Fibroblast of peridontal ligament (primary cell): ENCODE measurements at regions not wholly inside any gene's neighbourhood (a gene's known extent, or its start where the extent isn't known, plus 50 kb on each side); places are given as distances from the start of the nearest gene placed in this dataset.

Experiments used
- DNase-seq: peaks from one replicate; pipeline ENCODE4 v3.0.0-alpha.2; 2010; ENCODE audit errors: extremely low read depth

DNA sequence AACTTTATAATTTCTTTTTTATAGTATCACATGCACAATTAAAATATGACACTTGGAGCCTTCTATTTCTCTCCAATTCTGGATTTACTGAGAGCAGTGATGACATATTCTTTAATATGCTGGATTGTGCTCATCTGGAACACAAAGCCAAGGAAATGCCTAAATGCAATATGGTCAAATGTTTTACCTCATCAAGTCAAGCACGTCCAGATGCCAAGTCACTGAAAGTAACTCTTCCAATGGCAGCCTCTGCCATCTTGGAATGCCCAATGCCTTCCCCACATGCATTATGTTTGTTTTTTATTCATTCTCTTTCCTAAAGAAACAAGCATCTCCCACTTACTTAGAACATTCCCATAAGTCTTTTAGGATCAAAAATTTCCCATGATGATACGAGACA lies 189.8 kb downstream of the TMX3 start:
- DNase-seq = no peak

DNA sequence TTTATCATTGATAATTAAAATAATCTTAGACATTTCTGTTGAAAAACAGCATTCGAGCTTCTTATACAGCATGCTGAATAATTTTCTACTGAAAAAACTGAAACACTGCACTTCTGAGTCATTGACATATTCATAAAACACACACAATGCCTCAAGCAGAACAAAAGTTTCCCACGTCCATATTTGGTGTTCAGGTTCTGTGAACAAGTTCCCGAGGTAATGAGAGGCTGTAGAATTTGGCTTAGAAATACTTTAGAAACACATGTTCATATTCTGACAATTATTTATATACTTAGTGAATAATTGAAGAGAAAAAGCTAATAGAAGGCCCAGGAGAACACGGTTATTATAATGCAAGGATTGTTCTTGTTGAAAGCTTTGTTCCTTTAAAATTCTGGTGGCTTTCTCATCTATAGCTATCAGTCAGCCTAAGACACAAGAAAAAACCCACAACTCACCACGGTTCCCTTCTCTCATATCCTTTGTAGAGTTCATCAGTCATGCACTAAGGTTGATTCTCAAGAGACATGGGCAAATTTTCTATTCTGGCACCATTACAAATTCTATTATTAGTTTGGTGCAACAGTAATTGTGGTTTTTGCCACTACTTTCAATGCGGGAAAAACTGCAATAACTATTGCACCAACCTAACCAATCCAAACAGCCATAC lies 194.4 kb downstream of the TMX3 start:
- peak; percentile 41 for DNase-seq

DNA sequence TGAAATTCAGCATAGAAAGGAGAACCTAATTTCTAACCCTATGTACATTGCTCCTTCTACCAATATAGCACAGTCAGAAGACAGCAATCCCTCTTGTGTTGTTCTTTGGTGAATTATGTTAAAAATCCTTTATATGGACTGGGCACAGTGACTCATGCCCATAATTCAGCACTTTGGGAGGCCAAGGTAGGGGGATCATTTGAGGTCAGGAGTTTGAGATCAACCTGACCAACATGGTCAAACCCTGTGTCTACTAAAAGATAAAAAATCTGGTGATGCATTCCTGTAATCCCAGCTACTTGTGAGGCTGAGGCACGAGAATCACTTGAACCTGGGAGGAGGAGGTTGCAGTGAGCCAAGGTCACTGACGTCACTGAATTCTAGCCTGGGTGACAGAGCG lies 195.6 kb downstream of the TMX3 start:
- no peak for DNase-seq

DNA sequence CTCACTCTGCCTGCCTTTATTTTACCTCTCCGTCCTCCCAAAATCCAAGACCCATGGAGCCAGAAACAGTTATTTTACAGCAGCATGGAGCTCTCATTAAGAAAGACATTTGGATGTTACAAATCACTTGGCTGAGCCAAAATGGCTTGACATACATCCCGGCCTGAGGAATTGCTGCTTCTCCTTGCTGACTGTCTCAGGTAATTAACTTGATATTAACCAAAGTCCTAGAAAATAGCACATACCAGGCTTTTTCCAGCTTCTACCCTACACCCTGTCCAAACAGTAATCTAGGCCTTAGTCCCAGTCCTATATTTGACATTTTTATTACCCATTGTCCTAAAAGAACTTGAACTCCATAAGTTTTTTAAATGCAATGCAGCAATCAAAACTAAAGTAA lies 205.0 kb downstream of the TMX3 start:
- no peak for DNase-seq

DNA sequence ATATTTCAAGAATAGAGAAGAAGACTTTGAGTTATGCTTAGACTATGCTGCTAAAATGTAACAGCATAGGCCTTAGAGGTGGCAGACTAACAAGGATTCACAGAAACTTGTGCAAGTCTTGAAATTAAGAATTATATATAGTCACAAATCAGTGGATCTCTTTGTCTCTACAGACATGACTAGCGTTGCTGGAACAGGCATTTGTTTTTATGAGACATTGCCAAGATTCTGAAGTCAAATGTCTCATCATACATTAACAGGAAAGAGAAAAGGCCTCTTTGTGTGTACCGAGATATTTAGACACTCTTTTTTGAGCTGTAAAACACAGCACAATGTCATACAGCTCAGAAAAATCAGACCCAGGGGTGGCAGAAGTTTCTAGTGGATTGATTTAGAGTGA lies 207.1 kb downstream of the TMX3 start:
- DNase-seq = peak; percentile 20

DNA sequence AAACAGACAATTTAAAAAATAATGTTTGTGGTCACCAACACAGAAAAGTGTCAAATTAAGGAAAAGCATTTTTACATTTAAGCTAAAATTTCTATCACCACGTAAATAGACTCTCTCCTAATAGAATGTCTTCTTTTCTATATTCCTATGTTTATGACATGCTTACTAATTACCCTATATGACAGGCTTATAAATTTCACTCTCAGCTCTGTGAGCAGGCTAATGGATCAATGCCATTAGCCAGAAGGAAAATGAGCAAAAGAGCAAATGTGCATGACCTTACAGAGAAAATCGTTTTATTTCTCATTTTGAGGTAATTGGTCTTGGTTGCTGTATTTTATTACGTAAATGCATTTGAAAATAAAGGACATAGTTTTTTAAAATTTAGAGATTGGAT lies 209.7 kb downstream of the TMX3 start:
- DNase-seq = no peak

DNA sequence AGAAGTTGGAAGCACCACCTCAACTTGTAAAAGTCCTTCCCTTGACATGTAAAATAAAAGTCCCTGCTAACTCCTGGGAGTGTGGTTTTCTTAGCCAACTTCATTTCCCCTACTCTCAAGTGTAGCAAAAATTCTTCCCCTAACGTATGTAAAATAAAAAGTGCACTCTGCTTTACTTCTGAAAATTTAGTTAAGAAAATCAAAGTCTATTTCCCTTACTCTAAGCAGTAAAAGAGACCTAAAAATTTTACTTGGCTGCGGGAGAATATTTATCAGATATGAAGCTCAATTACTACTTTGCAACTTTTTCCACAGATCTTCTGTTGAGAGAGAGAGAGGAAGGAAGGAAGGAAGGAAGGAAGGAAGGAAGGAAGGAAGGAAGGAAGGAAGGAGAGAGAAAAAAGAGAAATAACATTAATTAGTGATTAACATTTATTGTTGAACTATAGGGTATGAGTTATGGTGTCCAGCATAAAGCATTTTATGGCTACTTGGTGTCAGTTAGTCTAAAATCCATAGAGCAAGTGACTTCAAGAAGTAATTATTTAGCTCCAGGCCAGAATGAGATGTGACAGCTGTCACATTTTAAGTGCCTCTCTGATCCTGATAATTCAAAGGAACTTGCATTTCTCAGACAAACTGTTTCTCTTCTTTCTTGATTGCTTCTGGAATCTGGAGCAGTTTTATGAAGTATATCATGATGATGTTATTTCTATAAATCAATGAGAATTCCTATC lies 210.3 kb downstream of the TMX3 start:
- no peak for DNase-seq

DNA sequence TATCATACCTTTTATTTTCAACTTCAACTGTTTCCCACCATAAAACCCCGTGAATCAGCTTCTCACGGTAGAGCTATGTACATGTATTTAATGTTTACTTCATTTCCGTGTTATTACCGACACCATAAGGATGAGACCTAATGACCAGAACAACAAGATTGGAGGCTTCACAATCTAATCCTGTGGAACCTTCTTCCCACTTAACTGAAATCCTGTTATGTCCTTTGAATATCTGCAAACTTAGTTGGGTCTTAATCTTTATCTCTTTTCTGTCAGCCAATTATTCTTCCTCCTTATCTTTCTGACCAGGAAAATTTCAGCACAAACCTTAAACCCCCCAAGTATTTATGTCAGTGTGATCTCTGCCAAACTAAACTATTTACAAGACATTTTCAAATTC lies 214.4 kb downstream of the TMX3 start:
- DNase-seq = no peak

DNA sequence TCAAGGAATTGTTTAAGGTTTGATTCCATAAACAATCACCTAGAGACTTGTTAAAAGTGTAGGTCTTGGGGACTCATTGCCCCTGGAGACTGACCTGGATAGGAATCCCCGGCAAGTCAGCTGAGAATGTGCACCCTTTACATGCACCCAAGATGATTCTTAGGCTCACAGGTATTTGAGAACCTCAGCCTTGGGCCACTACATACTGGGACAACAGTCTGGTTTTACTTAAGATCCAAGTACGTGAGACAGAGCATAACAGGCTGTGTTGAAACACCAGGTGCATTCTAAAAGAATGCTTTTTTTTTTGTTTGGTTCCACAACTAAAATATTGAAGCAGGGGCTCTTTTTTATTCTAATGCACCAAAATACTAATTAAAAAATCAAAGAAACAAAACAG lies 215.8 kb downstream of the TMX3 start:
- no peak for DNase-seq

DNA sequence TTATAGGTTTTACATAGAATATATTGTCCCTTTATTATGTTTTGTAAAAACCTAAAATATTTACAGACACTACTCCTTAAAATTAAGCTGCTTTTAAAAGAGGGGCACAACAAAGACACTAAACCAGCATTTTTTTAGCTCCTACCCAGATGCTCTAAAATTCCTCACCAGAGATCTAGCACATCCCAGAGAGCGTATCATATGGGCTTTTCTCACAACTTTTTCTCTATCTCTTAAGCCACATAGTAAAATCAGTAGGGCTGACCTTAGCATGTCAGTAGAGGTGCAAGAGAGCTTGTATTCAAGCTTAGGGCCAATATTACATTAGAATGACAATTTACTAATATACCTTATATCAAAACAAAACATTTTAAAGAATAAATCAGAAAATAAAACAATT lies 216.3 kb downstream of the TMX3 start:
- DNase-seq = no peak

DNA sequence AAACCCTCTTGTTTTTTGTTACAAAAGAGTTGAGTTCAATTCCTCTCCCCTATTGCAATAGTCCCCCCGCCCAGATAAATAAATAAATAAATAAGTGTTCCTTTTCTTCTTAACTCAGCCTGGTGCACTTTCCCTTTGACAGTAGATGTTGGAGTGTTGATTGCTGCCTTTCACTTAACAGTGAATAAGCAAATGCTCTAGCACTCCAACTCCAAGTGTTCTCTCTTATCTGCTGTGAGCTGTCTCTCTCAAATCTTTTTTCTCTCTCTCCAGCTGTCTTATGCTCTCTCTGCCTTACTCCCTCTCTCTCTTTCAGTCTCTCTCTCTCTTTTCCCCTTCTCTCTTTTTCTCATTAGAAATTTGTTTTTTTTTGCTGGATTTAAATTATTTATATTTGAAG lies 216.7 kb downstream of the TMX3 start:
- no peak for DNase-seq

DNA sequence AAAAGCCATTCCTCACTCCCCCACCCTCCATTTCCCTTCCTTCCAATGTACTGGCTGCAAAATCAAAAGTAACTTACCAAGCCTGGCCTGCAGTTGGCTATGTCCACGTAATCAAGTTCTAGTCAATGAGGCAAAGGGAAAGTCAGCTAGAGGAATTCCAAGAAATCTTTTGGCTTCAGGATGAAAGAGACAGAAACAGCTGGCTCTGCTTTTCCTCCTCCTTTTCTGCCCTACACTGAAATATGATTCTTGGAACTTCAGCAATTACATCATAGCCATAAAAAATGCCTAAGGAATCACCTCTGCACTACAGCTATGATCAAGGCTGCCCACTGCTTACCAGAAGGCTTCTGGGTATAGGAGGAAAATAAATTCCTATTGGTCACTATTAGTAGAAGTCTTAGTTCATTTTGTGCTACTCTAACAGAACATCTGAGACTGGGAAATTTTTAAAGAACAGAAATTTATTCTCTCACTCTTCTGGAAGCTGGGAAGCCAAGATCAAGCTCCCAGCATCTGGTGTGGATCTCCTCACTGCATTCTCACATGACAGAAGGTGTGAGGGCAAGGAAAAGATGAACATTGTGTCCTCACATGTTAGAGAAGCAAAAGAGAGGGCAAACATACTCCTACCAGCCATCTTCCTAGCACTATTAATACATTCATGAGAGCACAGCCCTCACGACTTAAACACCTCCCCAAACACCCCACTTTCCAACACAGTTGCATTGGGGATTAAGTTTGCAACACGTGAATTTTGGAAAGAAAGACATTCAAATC lies 219.9 kb downstream of the TMX3 start:
- DNase-seq = peak; percentile 99

DNA sequence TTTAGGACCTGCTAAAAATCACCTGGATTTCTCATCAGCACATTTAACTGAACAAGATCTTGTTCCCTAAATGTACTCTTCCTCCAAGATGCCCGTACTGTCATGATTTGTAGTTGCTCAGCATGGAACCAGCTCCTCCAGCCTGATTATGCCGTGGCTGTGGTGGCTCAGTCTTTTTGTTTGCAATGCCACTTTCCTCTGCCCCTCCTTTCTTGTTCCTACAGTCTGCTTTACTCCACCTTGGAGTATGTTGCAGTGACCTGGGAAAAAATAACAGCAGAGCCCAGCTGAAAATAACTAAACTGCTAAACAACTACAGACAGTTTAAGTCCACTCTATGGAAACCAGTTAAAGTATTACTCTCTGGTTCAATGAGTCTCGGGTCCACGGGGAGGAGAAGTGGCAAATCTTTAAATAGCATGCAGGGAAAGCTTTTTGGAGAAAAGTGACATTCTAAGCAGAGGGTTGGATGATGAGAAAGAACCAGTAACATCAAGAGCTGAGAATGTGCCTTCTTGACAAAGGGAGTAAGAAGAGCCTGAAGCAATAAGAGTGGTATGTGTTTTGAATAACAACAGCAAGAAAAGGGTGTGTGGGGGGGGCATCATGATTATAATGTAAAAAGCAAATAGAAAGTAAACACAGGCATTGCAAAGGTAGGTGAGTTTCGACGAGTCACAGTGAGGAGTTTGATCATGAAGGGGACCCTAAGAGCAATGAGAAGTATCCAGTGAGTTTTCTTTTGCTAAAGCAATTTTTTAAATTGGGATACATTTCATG lies 225.7 kb downstream of the TMX3 start:
- DNase-seq = no peak

DNA sequence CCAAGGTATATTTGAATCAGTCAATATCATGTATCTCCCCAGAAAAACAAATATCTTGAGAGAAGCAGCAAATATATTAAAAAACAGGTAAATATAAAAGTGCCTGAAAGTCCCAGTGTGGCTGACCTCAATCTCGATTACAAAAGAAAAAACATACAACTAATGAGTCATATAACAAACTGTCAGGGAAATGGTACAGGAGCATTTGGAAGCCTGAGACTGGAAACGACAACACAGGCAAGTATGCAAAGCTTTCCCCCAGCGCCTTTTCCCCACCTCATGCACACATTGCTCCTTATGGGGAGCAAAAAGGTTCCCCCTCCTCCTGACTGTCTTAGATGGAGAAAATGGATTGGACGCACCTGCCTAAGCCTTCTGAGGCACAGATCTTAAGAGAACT lies 230.7 kb downstream of the TMX3 start:
- DNase-seq = no peak

DNA sequence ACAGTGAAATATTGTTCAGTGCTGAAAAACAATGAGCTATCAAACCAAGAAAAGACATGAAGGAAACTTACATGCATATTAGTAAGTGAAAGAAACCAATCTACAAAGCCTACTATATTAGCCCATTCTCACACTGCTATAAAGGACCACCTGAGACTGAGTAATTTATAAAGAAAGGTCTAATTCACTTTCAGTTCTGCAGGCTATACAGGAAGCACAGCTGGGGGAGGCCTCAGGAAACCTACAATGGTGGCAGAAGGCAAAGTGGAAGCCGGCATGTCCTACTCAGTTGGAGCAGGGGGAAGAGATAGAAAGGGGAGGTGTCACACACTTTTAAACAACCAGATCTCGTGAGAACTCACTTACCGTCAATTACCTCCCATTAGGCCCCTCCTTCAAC lies 232.1 kb downstream of the TMX3 start:
- no peak for DNase-seq

DNA sequence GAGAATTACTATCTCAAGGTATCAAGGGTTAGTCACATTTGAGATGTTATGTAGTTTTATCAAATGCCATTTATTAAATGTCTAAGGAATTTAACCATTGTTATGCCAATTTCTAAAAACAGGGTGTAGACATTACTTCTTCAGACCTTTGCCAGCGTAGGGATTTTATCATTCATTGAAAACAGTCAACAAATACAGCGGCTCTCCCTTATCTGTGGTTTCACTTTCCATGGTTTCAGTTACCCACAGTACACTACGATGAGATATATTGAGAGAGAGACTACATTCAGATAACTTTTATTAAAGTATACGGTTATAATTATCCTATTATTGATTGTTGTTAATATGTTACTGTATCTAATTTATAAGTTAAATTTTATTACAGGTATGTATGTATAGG lies 234.7 kb downstream of the TMX3 start:
- no peak for DNase-seq

DNA sequence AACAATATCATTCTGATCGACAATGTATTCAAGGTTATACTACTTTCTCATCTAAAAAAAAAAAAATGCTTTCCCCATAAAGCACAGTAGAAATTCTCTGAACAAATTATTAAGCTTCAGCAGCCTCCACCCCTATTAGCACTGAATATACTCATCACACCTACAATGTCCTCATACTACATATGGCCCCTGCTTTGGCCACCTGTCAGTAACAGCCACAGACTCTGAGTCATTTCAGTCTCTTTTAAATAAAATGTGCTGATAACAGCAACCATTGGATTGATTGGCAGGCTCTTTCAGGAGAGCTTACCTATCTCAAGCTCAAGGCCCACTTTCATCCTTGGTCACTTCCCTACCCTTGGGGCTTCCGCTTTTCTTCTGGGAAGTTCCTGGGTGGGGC lies 236.7 kb downstream of the TMX3 start:
- DNase-seq = no peak

DNA sequence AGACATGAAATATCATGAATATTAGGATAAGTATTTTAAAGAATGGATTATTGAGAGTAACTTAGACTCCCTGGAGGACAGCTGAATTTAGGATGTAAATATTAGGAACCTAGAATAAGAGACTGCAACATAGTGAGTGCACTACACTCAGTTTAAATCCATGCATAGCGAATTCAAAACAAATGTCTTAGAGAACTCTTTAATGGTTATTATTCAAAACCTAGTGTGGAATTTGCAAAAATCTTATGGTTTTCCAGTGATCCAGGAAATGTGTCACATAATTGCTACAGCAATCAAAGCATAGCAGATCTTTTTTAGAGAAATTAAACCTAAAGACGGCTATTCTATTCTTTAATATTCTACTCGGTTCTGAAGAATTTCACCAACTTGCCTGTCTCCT lies 239.0 kb downstream of the TMX3 start:
- no peak for DNase-seq

DNA sequence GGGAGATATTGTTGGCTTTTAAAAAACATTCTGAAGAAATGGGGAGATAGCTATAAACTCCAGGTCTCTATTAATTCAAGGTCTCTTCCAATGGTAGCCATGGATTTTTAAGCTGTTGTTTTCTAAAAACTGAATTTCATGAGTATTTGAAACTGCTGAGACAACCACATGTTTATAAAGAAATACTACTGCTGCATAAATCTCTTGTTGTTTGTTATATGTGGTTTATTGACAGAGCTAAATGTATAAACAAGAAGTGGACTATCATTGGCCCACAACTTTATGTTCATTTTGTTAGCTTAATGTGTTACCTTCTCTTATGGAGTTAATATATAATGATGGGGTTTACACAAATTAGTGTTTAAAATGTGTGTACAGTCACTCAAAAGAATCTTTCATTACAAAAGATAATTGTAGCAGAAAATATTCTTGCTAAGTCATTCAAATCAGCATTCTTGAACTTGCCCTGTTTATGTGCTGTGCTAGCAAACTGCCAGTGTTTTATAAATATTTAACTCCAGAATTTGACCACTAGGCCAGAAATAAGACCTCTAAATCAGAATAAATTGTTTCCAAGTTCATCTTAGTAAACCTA lies 242.1 kb downstream of the TMX3 start:
- peak; percentile 66 for DNase-seq

DNA sequence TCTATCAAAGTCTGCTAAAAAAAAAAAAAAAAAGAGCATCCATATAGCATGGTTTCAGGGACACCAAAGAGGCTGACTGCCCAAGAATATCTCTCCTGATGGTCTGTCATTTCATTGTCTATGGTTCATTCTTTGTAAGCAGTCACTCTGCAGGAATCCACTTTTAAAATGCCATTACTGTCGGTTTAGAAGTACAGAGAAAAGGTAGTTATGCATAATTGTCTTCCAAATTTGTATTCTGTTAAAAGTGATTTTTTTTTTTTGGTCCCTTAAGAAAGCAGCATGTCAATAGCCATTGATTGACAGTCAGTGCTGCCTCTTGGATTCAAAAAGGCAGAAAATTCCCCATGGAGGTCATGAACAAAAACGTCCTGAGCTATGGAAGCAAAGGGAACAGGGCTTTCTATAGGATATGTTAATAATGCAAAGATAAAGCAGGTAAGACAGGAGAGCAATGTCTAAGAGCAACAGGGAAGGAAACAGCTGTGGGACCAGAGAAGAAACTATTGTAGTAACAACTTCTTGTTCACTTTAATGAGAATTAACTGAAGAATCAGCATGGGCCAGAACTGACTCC lies 245.8 kb downstream of the TMX3 start:
- DNase-seq = no peak

DNA sequence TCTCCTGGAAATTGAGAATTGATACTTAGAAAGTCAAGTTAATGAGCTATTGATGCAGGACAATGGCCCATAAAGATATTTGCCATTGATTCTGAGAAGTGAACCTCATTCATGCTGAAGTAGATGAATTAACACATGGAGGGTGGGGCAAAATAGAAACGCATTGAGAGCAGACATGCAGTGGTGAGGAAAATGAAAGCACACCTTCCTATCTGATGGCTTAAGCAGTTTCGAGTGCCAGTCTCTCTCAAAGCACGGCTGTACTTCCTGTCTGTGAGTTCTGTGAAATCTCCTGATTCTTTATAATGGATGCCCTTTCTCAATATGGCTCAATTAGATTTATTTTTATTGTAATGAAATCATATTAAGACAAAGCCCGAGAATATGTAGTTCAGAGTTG lies 247.0 kb downstream of the TMX3 start:
- no peak for DNase-seq

DNA sequence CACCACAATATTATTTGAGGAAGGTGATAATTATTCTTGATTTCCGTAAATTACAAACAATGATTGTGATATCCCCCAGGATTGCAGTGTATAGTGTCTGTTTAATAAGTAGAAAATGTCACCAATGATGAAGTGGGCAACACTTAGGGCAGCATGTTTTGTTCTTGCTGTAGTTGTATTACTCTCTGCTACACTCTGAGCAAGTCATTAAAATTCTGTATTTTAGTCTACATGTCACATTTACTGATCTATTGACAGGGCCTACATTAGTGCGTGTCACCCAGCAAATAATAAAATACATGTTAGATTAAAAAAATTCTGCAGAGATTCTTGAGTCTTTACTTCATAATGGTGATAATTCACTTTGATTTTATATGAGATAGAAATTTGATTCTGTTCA lies 247.6 kb downstream of the TMX3 start:
- no peak for DNase-seq
